SK-N-SH treated with all-trans-retinoic acid at 6 μM for 48 hours (cell line): ENCODE measurements at regions not wholly inside any gene's neighbourhood (a gene's known extent, or its start where the extent isn't known, plus 50 kb on each side); places are given as distances from the start of the nearest gene placed in this dataset.

Experiments
- ARNTL ChIP-seq: fragments of 450-650 bp; formaldehyde crosslinking; IDR thresholded peaks from 2 replicates; pipeline ENCODE4 v1.5.0; 2020; ENCODE audit warnings: low read depth, mild to moderate bottlenecking, moderate library complexity, borderline replicate concordance
- BACH2 ChIP-seq: fragments of 250-450 bp; sonication (Bioruptor Pico); IDR thresholded peaks from 2 replicates; pipeline ENCODE4 v1.9.0; 2021; ENCODE audit warnings: mild to moderate bottlenecking, borderline replicate concordance
- CSRNP3 ChIP-seq: fragments of 250-450 bp; sonication (Bioruptor Pico); IDR thresholded peaks from 2 replicates; pipeline ENCODE4 v1.5.1; 2021; ENCODE audit warnings: mild to moderate bottlenecking, moderate library complexity
- ESRRG ChIP-seq: fragments of 250-450 bp; sonication (Bioruptor Pico); IDR thresholded peaks from 2 replicates; pipeline ENCODE4 v1.6.1; 2021; ENCODE audit warnings: mild to moderate bottlenecking
- PATZ1 ChIP-seq: fragments of 250-450 bp; sonication (Bioruptor Pico); IDR thresholded peaks from 2 replicates; pipeline ENCODE4 v1.8.0; 2020; ENCODE audit warnings: mild to moderate bottlenecking, moderate library complexity, borderline replicate concordance
- PPARA ChIP-seq: fragments of 250-450 bp; sonication (Bioruptor Pico); IDR thresholded peaks from 2 replicates; pipeline ENCODE4 v1.5.0; 2020; ENCODE audit warnings: mild to moderate bottlenecking, borderline replicate concordance
- RARB ChIP-seq: fragments of 250-450 bp; sonication (Bioruptor Pico); IDR thresholded peaks from 2 replicates; pipeline ENCODE4 v1.8.0; 2021; ENCODE audit warnings: mild to moderate bottlenecking, moderate library complexity
- TCF4 ChIP-seq: fragments of 250-450 bp; sonication (Bioruptor Pico); IDR thresholded peaks from 2 replicates; pipeline ENCODE4 v1.8.0; 2021; ENCODE audit warnings: mild to moderate bottlenecking, moderate library complexity, borderline replicate concordance
- TSHZ2 ChIP-seq: fragments of 250-450 bp; sonication (Bioruptor Pico); IDR thresholded peaks from 2 replicates; pipeline ENCODE4 v1.5.0; 2020; ENCODE audit warnings: mild to moderate bottlenecking, moderate library complexity
- ZFP30 ChIP-seq: fragments of 450-650 bp; formaldehyde crosslinking; IDR thresholded peaks from 2 replicates; pipeline ENCODE4 v1.5.0; 2022; ENCODE audit warnings: mild to moderate bottlenecking, moderate library complexity
- ZNF8 ChIP-seq: fragments of 450-650 bp; formaldehyde crosslinking; IDR thresholded peaks from 2 replicates; pipeline ENCODE4 v1.5.0; 2020; ENCODE audit warnings: mild to moderate bottlenecking, moderate library complexity

- TF ChIP-seq ARNTL (no peak), ZFP30 (CRISPR knock-in tag) (no peak), TSHZ2 (no peak), PATZ1 (CRISPR knock-in tag) (no peak), RARB (no peak), ZNF8 (CRISPR knock-in tag) (no peak), PPARA (no peak), ESRRG (CRISPR knock-in tag) (no peak), TCF4 (no peak), BACH2 (no peak), CSRNP3 (CRISPR knock-in tag) (no peak)
Observed at GRCh38 chr6:2363211-2363610, 117.8 kb upstream of the GMDS start.
